CD14-positive monocyte (primary cell): ENCODE measurements at regions not wholly inside any gene's neighbourhood (a gene's known extent, or its start where the extent isn't known, plus 50 kb on each side); places are given as distances from the start of the nearest gene placed in this dataset.

Experiments
- DNase-seq, 3 donors: peaks; one replicate each; pipeline ENCODE4 v3.0.0-alpha.2; 2011 to 2022
- H2AFZ ChIP-seq: 2 replicates; pipeline ENCODE4 v1.6.0; 2012; ENCODE audit warnings: mild to moderate bottlenecking, low read depth, low read length, inconsistent platforms; ENCODE audit not compliant: insufficient read depth, poor library complexity, severe bottlenecking
- H3K27ac ChIP-seq, 2 donors: 1 replicate in 1 of 2; 2 replicates in 1 of 2; pipeline ENCODE4 v1.5.1; 2012 to 2013; ENCODE audit warnings: low read length in 2 of 2, control low read depth in 1 of 2, inconsistent platforms in 1 of 2, low read depth in 1 of 2, mild to moderate bottlenecking in 1 of 2
- H3K27me3 ChIP-seq, 2 donors: one replicate each; pipeline versions ENCODE4 v1.6.0 to v1.6.1; 2011 to 2013; ENCODE audit warnings: low read length in 2 of 2; ENCODE audit not compliant: control insufficient read depth in 2 of 2, insufficient read depth in 2 of 2
- H3K36me3 ChIP-seq, 2 donors: replicated peaks in 1 of 2; 1 replicate in 1 of 2; 2 replicates in 1 of 2; pipeline versions ENCODE4 v1.5.1 to v1.6.1; 2012 to 2013; ENCODE audit warnings: low read length in 2 of 2, control low read depth in 1 of 2, inconsistent platforms in 1 of 2, mild to moderate bottlenecking in 1 of 2; ENCODE audit not compliant: insufficient read depth in 2 of 2, control insufficient read depth in 1 of 2
- H3K4me1 ChIP-seq, 2 donors: 1 replicate in 1 of 2; 2 replicates in 1 of 2; pipeline versions ENCODE4 v1.5.1 to v1.6.1; 2012 to 2013; ENCODE audit warnings: low read length in 2 of 2, control low read depth in 1 of 2, inconsistent platforms in 1 of 2, mild to moderate bottlenecking in 1 of 2, moderate library complexity in 1 of 2; ENCODE audit not compliant: insufficient read depth in 2 of 2, control insufficient read depth in 1 of 2
- H3K4me2 ChIP-seq: replicated peaks from 2 replicates; pipeline ENCODE3; 2012; ENCODE audit warnings: low read length, moderate library complexity, mild to moderate bottlenecking; ENCODE audit not compliant: poor library complexity, severe bottlenecking; ENCODE audit errors: extremely low read depth
- H3K4me3 ChIP-seq, 3 experiments: fragments of 200-600 bp in 1 of 3; sonication (generic) in 1 of 3; replicated peaks in 1 of 3; 1 replicate in 2 of 3; 2 replicates in 1 of 3; pipeline ENCODE4 v1.5.1; 2011 to 2013; ENCODE audit warnings: low read length in 3 of 3, mild to moderate bottlenecking in 3 of 3, control low read depth in 2 of 3, low read depth in 2 of 3, inconsistent platforms in 1 of 3, moderate library complexity in 1 of 3
- H3K79me2 ChIP-seq: 2 replicates; pipeline ENCODE4 v1.6.0; 2012; ENCODE audit warnings: mild to moderate bottlenecking, control low read depth, inconsistent platforms, low read length, moderate library complexity; ENCODE audit not compliant: insufficient read depth
- H3K9ac ChIP-seq: 2 replicates; pipeline ENCODE4 v1.6.0; 2017; ENCODE audit warnings: low read length, mild to moderate bottlenecking; ENCODE audit not compliant: insufficient read depth, poor library complexity, severe bottlenecking
- H3K9me3 ChIP-seq, 2 donors: replicated peaks in 1 of 2; 1 replicate in 1 of 2; 2 replicates in 1 of 2; pipeline versions ENCODE4 v1.5.1 to v1.6.1; 2012 to 2013; ENCODE audit warnings: low read length in 2 of 2, control low read depth in 1 of 2; ENCODE audit not compliant: control insufficient read depth in 1 of 2, insufficient read depth in 1 of 2
- H4K20me1 ChIP-seq: 2 replicates; pipeline ENCODE4 v1.6.0; 2012; ENCODE audit warnings: mild to moderate bottlenecking, low read length, control low read depth, moderate library complexity; ENCODE audit not compliant: insufficient read depth
- H3K27ac Mint-ChIP-seq, 7 donors: one replicate each; pipeline ENCODE4 v1.8.0; 2020; ENCODE audit warnings: mild to moderate bottlenecking in 7 of 7, mixed read lengths in 7 of 7, moderate library complexity in 6 of 7, inconsistent platforms in 2 of 7
- H3K27me3 Mint-ChIP-seq, 3 donors: one replicate each; pipeline ENCODE4 v1.8.0; 2021 to 2022; ENCODE audit warnings: low read depth in 3 of 3, mild to moderate bottlenecking in 3 of 3, mixed read lengths in 3 of 3, moderate library complexity in 3 of 3, inconsistent platforms in 1 of 3
- H3K36me3 Mint-ChIP-seq, 2 donors: one replicate each; pipeline ENCODE4 v1.8.0; 2020; ENCODE audit warnings: mixed read lengths in 2 of 2, inconsistent platforms in 1 of 2, mild to moderate bottlenecking in 1 of 2
- H3K4me1 Mint-ChIP-seq: one replicate; pipeline ENCODE4 v1.8.0; 2020; ENCODE audit warnings: mild to moderate bottlenecking, mixed read lengths
- H3K4me3 Mint-ChIP-seq, 2 donors: one replicate each; pipeline ENCODE4 v1.8.0; 2020; ENCODE audit warnings: mild to moderate bottlenecking in 2 of 2, mixed read lengths in 2 of 2, moderate library complexity in 1 of 2
- H3K9me3 Mint-ChIP-seq, 7 donors: one replicate each; pipeline ENCODE4 v1.8.0; 2020 to 2022; ENCODE audit warnings: mixed read lengths in 7 of 7, mild to moderate bottlenecking in 6 of 7, moderate library complexity in 6 of 7, inconsistent platforms in 2 of 7
- WGBS: methylation state at CpG from one replicate; pipeline ENCODE4 v1.1.5; 2013; ENCODE audit warnings: missing lambda C conversion rate; ENCODE audit not compliant: insufficient coverage; 5-methylcytosine and 5-hydroxymethylcytosine counted together
- intact Hi-C, 2 donors: fragments of 100-400 bp; cut with micrococcal nuclease; formaldehyde crosslinking; loops; one replicate each; pipeline versions ENCODE4 v1.15.0 to v1.15.1; 2023
- TF ChIP-seq, protein P1 (sequence below): fragments of 200-600 bp; IDR thresholded peaks from one replicate; pipeline ENCODE4 v1.8.0; 2022; ENCODE audit warnings: antibody characterized with exemption, mild to moderate bottlenecking

DNA sequence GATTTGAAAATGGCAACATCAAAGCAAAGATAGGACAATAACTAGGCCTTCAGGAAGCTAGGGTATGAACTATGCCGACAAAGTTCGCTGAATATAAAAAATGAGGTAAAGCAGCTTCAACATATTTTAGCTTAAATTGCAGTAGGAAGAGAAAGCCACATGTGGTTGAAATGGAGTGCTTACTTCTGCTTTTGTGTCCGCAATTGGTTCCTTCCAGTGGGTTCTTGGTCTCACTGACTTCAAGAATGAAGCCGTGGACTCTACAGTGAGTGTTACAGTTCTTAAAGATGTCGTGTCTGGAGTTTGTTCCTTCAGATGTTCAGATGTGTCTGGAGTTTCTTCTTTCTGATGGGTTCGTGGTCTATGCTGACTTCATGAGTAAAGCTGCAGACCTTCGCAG lies 95.2 kb downstream of the APTX start:
- no peak overlapping the region for H3K27ac ChIP-seq
- H3K9me3 Mint-ChIP-seq = peaks cover 5 to 30% (median 23%) of the 10 kb centered on the region in 7 donors
- H4K20me1 ChIP-seq = no peaks in the 10 kb centered on the region
- H3K4me2 ChIP-seq = no peak overlapping the region
- no peak overlapping the region for H3K9ac ChIP-seq
- H3K4me1 Mint-ChIP-seq = peaks cover 12% of the 10 kb centered on the region
- intact Hi-C loops = no loop called here
- DNase-seq = peak; percentile 4 to 33 (median 22)
- H3K9me3 ChIP-seq = peaks cover 3 to 11% of the 10 kb centered on the region in 2 donors
- no peaks in the 10 kb centered on the region for H3K36me3 Mint-ChIP-seq
- peak overlapping the region in 1 of 7 donors; percentile 35 for H3K27ac Mint-ChIP-seq
- peaks cover 61 to 82% of the 10 kb centered on the region in 2 donors for H3K27me3 ChIP-seq
- peak overlapping the region in 1 of 2 donors; percentile 27 for H3K4me3 Mint-ChIP-seq
- peaks cover 9 to 13% of the 10 kb centered on the region in 2 donors for H3K4me1 ChIP-seq
- H3K27me3 Mint-ChIP-seq = peaks cover 77 to 92% (median 87%) of the 10 kb centered on the region in 3 donors
- H3K4me3 ChIP-seq = no peak overlapping the region
- H2AFZ ChIP-seq = no peak overlapping the region
- TF ChIP-seq, protein P1, sequence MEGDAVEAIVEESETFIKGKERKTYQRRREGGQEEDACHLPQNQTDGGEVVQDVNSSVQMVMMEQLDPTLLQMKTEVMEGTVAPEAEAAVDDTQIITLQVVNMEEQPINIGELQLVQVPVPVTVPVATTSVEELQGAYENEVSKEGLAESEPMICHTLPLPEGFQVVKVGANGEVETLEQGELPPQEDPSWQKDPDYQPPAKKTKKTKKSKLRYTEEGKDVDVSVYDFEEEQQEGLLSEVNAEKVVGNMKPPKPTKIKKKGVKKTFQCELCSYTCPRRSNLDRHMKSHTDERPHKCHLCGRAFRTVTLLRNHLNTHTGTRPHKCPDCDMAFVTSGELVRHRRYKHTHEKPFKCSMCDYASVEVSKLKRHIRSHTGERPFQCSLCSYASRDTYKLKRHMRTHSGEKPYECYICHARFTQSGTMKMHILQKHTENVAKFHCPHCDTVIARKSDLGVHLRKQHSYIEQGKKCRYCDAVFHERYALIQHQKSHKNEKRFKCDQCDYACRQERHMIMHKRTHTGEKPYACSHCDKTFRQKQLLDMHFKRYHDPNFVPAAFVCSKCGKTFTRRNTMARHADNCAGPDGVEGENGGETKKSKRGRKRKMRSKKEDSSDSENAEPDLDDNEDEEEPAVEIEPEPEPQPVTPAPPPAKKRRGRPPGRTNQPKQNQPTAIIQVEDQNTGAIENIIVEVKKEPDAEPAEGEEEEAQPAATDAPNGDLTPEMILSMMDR = no peak
- WGBS = 0% methylated on average over 4 of the region's 7 CpGs
- no peaks in the 10 kb centered on the region for H3K79me2 ChIP-seq
- no peaks in the 10 kb centered on the region for H3K36me3 ChIP-seq

DNA sequence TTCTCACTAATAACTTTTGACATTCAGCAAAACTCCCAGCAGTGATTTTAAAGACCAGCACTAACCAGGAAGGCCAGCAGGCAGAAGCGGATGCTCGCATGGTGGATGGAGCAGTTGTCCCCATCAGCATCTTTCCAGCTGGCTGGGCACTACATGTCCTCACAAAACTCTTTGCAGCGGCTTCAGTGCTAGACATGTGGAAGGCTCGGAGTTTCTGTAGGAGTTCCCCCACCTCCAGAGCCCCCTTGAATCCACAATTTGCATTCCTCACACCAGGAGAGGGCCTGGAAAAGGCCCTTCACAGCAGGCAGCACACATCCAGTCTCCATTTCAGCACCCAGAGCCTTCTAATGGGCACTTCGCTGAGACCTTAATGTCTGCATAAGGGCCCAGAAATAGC lies 85.6 kb downstream of the APTX start:
- Mint-ChIP-seq H3K36me3 (no peaks in the 10 kb centered on the region), H3K27ac (no peak overlapping the region), H3K9me3 (peaks cover 0 to 8% (median 3%) of the 10 kb centered on the region in 7 donors), H3K27me3 (peaks cover 37 to 67% (median 52%) of the 10 kb centered on the region in 3 donors), H3K4me1 (no peaks in the 10 kb centered on the region), H3K4me3 (peak overlapping the region in 1 of 2 donors; percentile 16)
- intact Hi-C loops = no loop called here
- H3K9me3 ChIP-seq = no peaks in the 10 kb centered on the region
- H3K4me1 ChIP-seq = no peaks in the 10 kb centered on the region
- H4K20me1 ChIP-seq = no peaks in the 10 kb centered on the region
- DNase-seq = no peak
- H3K27ac ChIP-seq = no peak overlapping the region
- H3K4me3 ChIP-seq = no peak overlapping the region
- H3K79me2 ChIP-seq = no peaks in the 10 kb centered on the region
- TF ChIP-seq, protein P1 = no peak
- WGBS = 91% methylated on average over 4 of the region's 5 CpGs
- no peak overlapping the region for H2AFZ ChIP-seq
- no peaks in the 10 kb centered on the region for H3K36me3 ChIP-seq
- peaks cover 32 to 65% of the 10 kb centered on the region in 2 donors for H3K27me3 ChIP-seq
- no peak overlapping the region for H3K4me2 ChIP-seq
- H3K9ac ChIP-seq = no peak overlapping the region
